SK-N-MC (cell line): ENCODE measurements at regions not wholly inside any gene's neighbourhood (a gene's known extent, or its start where the extent isn't known, plus 50 kb on each side); places are given as distances from the start of the nearest gene placed in this dataset.

Source experiments
- EZH2 ChIP-seq: fragments of 200-600 bp; sonication (generic); IDR thresholded peaks from one replicate; pipeline ENCODE4 v1.6.1; 2017; ENCODE audit warnings: antibody characterized with exemption
- POLR2AphosphoS5 ChIP-seq: IDR thresholded peaks from 2 replicates; pipeline ENCODE4 v1.6.1; 2012; ENCODE audit warnings: mild to moderate bottlenecking, low read depth, low read length, borderline replicate concordance

- TF ChIP-seq POLR2AphosphoS5 (no peak), EZH2 (no peak)
Measured at GRCh38 chr13:40206241-40207000, 460.0 kb downstream of the FOXO1 start.
